Naive thymus-derived CD4-positive, alpha-beta T cell (primary cell): ENCODE measurements at regions not wholly inside any gene's neighbourhood (a gene's known extent, or its start where the extent isn't known, plus 50 kb on each side); places are given as distances from the start of the nearest gene placed in this dataset.
"Not testable (repeated sequence)": the region's sequence is repeated elsewhere in the genome, so short reads cannot be mapped to it uniquely, and the experiment has no call there.

Experiments
- ATAC-seq: fragments of 150-1000 bp; cut with Tn5 transposase; 2 replicates; pipeline ENCODE4 v1.10.0; 2021; ENCODE audit warnings: mild to moderate bottlenecking, moderate library complexity
- CTCF ChIA-PET: fragments of 350-600 bp; sonication (Branson Sonifier 250); formaldehyde crosslinking; loops from one replicate; lab custom pipeline; 2021; ENCODE audit warnings: antibody characterized with exemption; lab: Charles Lee
- POLR2A ChIA-PET: fragments of 350-600 bp; sonication (Branson Sonifier 250); formaldehyde crosslinking; loops from one replicate; lab custom pipeline; 2021; ENCODE audit warnings: antibody characterized with exemption, inconsistent platforms; lab: Charles Lee
- DNase-seq, 9 donors: peaks; one replicate each; pipeline versions ENCODE4 v3.0.0 to v3.0.0-alpha.2; 2020 to 2022; ENCODE audit warnings: mixed read lengths in 1 of 9
- H3K27ac ChIP-seq: one replicate; pipeline ENCODE4 v1.7.0; 2013; ENCODE audit warnings: mild to moderate bottlenecking, low read depth, low read length, moderate library complexity
- H3K27me3 ChIP-seq, 2 donors: one replicate each; pipeline ENCODE4 v1.7.0; 2013; ENCODE audit warnings: low read length in 2 of 2, mild to moderate bottlenecking in 2 of 2, moderate library complexity in 2 of 2; ENCODE audit not compliant: control insufficient read depth in 2 of 2, insufficient read depth in 2 of 2
- H3K36me3 ChIP-seq, 3 experiments: 1 replicate in 2 of 3; 2 replicates in 1 of 3; pipeline ENCODE4 v1.7.0; 2013; ENCODE audit warnings: low read length in 3 of 3, mild to moderate bottlenecking in 3 of 3, moderate library complexity in 1 of 3; ENCODE audit not compliant: insufficient read depth in 3 of 3, control insufficient read depth in 2 of 3
- H3K4me1 ChIP-seq, 2 donors: one replicate each; pipeline ENCODE4 v1.7.0; 2013; ENCODE audit warnings: low read length in 2 of 2, mild to moderate bottlenecking in 2 of 2, moderate library complexity in 1 of 2; ENCODE audit not compliant: control insufficient read depth in 2 of 2, insufficient read depth in 2 of 2
- H3K4me3 ChIP-seq: 2 replicates; pipeline ENCODE4 v1.7.0; 2013; ENCODE audit warnings: mild to moderate bottlenecking, low read length
- H3K9me3 ChIP-seq, 3 experiments: 1 replicate in 2 of 3; 2 replicates in 1 of 3; pipeline ENCODE4 v1.7.0; 2013; ENCODE audit warnings: low read length in 3 of 3; ENCODE audit not compliant: control insufficient read depth in 2 of 3
- H3K27ac Mint-ChIP-seq, 9 donors: one replicate each; pipeline ENCODE4 v1.8.0; 2020 to 2022; ENCODE audit warnings: mixed read lengths in 9 of 9, mild to moderate bottlenecking in 8 of 9, moderate library complexity in 5 of 9, inconsistent platforms in 2 of 9
- H3K27me3 Mint-ChIP-seq, 5 donors: one replicate each; pipeline ENCODE4 v1.8.0; 2021 to 2022; ENCODE audit warnings: mixed read lengths in 5 of 5, mild to moderate bottlenecking in 1 of 5
- H3K36me3 Mint-ChIP-seq, 5 donors: one replicate each; pipeline ENCODE4 v1.8.0; 2020 to 2022; ENCODE audit warnings: mixed read lengths in 5 of 5, mild to moderate bottlenecking in 3 of 5, inconsistent platforms in 1 of 5
- H3K4me1 Mint-ChIP-seq, 7 donors: one replicate each; pipeline ENCODE4 v1.8.0; 2020 to 2022; ENCODE audit warnings: mixed read lengths in 7 of 7, mild to moderate bottlenecking in 3 of 7, inconsistent platforms in 1 of 7
- H3K4me3 Mint-ChIP-seq, 10 donors: one replicate each; pipeline ENCODE4 v1.8.0; 2020 to 2022; ENCODE audit warnings: mild to moderate bottlenecking in 10 of 10, mixed read lengths in 10 of 10, moderate library complexity in 6 of 10, inconsistent platforms in 2 of 10
- H3K9me3 Mint-ChIP-seq, 11 donors: one replicate each; pipeline ENCODE4 v1.8.0; 2020 to 2022; ENCODE audit warnings: mixed read lengths in 11 of 11, mild to moderate bottlenecking in 4 of 11, inconsistent platforms in 1 of 11, moderate library complexity in 1 of 11
- intact Hi-C, 2 donors: fragments of 100-400 bp; cut with micrococcal nuclease; formaldehyde crosslinking; loops; one replicate each; pipeline ENCODE4 v1.15.1; 2023

DNA sequence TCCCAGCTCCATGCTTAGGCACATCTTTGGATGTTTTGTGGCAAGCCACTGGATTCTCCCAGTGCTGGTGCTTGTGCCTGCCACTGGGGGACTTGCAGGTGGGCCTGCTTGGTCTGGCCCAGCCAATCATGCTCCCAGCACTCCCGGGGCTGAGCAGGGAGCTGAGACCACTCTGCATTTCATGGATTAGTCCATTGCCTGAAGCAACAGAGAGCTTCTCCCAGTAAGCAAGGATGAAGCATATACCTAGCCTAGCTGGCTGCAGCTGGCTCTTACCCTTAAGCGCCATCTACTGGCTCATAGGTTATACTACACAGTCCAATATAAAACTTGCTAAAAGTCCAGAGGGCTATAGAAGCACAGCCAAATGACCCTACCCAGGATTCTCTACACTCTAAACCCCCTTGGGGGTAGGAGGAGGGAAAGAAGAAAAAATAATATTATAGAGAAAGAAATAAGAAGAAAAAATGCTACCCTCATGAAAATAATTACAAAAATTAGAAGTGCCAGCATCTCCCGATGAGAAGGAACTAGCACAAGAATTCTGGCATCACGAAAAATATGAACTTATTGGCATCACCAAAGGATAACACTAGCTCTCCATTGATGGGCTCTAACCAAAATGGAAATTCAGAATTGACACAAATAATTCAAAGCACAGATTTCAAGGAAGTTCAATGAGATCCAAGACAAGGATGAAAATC, 275.3 kb downstream of the C11orf87 start:
- H3K9me3 ChIP-seq: peaks cover 0 to 26% (median 0%) of the 10 kb centered on the region in 3 experiments
- no peaks in the 10 kb centered on the region for H3K4me1 Mint-ChIP-seq
- H3K4me3 ChIP-seq: no peak overlapping the region
- intact Hi-C loops: loop anchor here in 1 of 2 donors (1.0 kb wide), 1 partner anchor 999 kb away; no protein-coding TSS in a partner anchor
- no peaks in the 10 kb centered on the region for H3K36me3 ChIP-seq
- ChIA-PET POLR2A (no interaction called here), CTCF (no interaction called here)
- H3K9me3 Mint-ChIP-seq: peaks cover 7 to 59% (median 23%) of the 10 kb centered on the region in 11 donors
- no peaks in the 10 kb centered on the region for H3K4me1 ChIP-seq
- H3K27me3 ChIP-seq: no peaks in the 10 kb centered on the region
- H3K36me3 Mint-ChIP-seq: peaks cover 0 to 6% (median 0%) of the 10 kb centered on the region in 5 donors
- DNase-seq (no peak), ATAC-seq (peak; percentile 66)
- H3K27ac Mint-ChIP-seq: no peak overlapping the region
- no peak overlapping the region for H3K27ac ChIP-seq
- no peaks in the 10 kb centered on the region for H3K27me3 Mint-ChIP-seq
- no peak overlapping the region for H3K4me3 Mint-ChIP-seq

DNA sequence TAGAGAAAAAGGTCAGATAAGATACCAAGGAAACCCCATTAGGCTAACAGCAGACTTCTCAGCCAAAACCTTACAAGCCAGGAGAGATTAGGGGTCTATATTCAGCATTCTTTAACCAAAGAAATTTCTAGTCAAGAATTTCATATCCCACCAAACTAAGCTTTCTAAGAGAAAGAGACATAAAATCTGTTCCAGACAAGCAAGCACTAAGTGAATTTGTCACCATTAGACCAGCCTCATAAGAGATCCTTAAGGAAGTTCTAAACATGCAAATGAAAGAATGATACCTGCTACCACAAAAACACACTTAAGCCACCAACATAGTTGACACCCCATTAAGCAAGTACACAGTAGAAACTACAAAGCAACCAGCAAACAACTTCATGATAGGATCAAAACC, 276.2 kb downstream of the C11orf87 start:
- CTCF ChIA-PET: no interaction called here
- DNase-seq (no peak), ATAC-seq (no peak)
- H3K4me3 ChIP-seq: no peak overlapping the region
- Mint-ChIP-seq H3K4me1 (no peaks in the 10 kb centered on the region), H3K9me3 (peaks cover 6 to 53% (median 19%) of the 10 kb centered on the region in 11 donors), H3K36me3 (peaks cover 0 to 6% (median 0%) of the 10 kb centered on the region in 5 donors), H3K4me3 (no peak overlapping the region), H3K27ac (no peak overlapping the region), H3K27me3 (no peaks in the 10 kb centered on the region)
- no peaks in the 10 kb centered on the region for H3K4me1 ChIP-seq
- H3K36me3 ChIP-seq: no peaks in the 10 kb centered on the region
- intact Hi-C loops: no loop called here
- peaks cover 0 to 26% (median 0%) of the 10 kb centered on the region in 3 experiments for H3K9me3 ChIP-seq
- no peaks in the 10 kb centered on the region for H3K27me3 ChIP-seq
- POLR2A ChIA-PET: no interaction called here
- H3K27ac ChIP-seq: no peak overlapping the region

DNA sequence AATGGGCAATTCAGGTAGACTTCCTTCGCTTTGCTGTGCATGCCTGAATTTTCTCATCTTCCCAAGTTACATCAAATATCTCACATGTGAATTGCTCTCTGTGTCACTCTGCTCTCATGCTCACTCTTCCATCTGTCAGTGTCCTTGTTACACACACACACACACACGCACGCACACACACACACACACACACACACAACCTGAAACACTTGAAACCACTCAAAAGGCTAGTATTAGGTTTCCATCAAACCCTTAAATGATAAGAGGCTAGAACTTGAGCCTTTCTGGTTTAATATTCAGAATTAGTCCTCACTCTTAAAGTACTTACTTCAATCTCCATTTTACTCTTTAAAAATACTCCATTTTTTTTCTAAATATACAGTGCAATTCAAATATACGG, 282.4 kb downstream of the C11orf87 start:
- ATAC-seq (no peak), DNase-seq (no peak)
- peaks cover 0 to 4% (median 0%) of the 10 kb centered on the region in 5 donors for H3K27me3 Mint-ChIP-seq
- no peak overlapping the region for H3K4me3 Mint-ChIP-seq
- H3K27ac Mint-ChIP-seq: no peak overlapping the region
- POLR2A ChIA-PET: no interaction called here
- H3K36me3 Mint-ChIP-seq: no peaks in the 10 kb centered on the region
- Histone ChIP-seq H3K27ac (no peak overlapping the region), H3K4me3 (no peak overlapping the region), H3K4me1 (no peaks in the 10 kb centered on the region), H3K27me3 (no peaks in the 10 kb centered on the region), H3K36me3 (no peaks in the 10 kb centered on the region), H3K9me3 (no peaks in the 10 kb centered on the region)
- H3K9me3 Mint-ChIP-seq: peaks cover 0 to 13% (median 4%) of the 10 kb centered on the region in 11 donors
- CTCF ChIA-PET: no interaction called here
- intact Hi-C loops: no loop called here
- no peaks in the 10 kb centered on the region for H3K4me1 Mint-ChIP-seq

- Mint-ChIP-seq H3K27ac (no peak overlapping the region), H3K4me1 (no peaks in the 10 kb centered on the region), H3K9me3 (peaks cover 0 to 6% (median 0%) of the 10 kb centered on the region in 11 donors), H3K36me3 (no peaks in the 10 kb centered on the region), H3K27me3 (peaks cover 0 to 5% (median 0%) of the 10 kb centered on the region in 5 donors), H3K4me3 (no peak overlapping the region)
- ATAC-seq (no peak), DNase-seq (no peak)
- Histone ChIP-seq H3K27me3 (no peaks in the 10 kb centered on the region), H3K27ac (no peak overlapping the region), H3K4me3 (no peak overlapping the region), H3K9me3 (no peaks in the 10 kb centered on the region), H3K4me1 (no peaks in the 10 kb centered on the region), H3K36me3 (no peaks in the 10 kb centered on the region)
- ChIA-PET POLR2A (no interaction called here), CTCF (no interaction called here)
- intact Hi-C loops: no loop called here
Observed at GRCh38 chr11:109706945-109707344, 285.0 kb downstream of the C11orf87 start.

DNA sequence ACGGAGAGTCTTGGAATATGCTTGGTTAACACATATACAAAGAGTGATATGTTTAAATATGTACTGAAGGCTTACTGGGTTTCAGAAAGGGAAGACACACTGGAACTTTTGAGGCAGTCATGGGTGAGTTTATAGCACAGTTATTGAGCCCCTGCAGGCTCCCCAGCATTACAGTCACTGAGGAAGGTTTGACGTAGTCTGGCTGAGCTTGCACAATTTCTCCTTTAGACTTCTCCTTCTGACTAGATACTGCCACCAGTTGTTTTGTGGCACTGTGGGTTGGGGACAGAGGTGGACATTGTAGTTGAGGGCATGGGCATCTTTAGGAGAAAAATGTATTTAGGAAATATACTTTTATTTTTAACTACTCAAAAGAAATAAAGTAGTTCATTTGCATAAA, 285.4 kb downstream of the C11orf87 start:
- H3K4me1 ChIP-seq: no peaks in the 10 kb centered on the region
- ATAC-seq (no peak), DNase-seq (no peak)
- no peaks in the 10 kb centered on the region for H3K9me3 ChIP-seq
- no peaks in the 10 kb centered on the region for H3K27me3 ChIP-seq
- ChIA-PET POLR2A (no interaction called here), CTCF (no interaction called here)
- no peak overlapping the region for H3K4me3 ChIP-seq
- no peaks in the 10 kb centered on the region for H3K36me3 ChIP-seq
- intact Hi-C loops: no loop called here
- Mint-ChIP-seq H3K36me3 (no peaks in the 10 kb centered on the region), H3K27me3 (peaks cover 0 to 5% (median 0%) of the 10 kb centered on the region in 5 donors), H3K9me3 (peaks cover 0 to 6% (median 0%) of the 10 kb centered on the region in 11 donors), H3K27ac (no peak overlapping the region), H3K4me1 (no peaks in the 10 kb centered on the region), H3K4me3 (no peak overlapping the region)
- H3K27ac ChIP-seq: no peak overlapping the region

DNA sequence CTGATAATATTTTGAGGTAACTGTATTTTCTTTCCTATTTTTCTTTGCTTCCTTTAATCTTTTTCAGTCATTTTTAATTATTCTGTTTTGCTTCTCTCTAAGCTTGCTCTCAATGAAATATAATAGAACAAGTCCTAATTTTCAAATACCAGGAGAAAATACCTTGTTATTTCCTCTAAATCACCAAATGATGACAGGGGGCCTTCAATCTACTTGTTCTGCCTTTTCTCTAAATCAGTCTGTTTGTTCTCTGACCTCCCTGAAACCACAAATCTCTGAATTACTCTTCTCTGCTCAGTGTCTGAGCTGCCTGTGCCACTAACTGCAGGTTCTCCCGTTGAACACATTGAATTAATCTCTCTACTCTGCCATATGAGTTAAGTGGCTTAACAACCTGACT, 286.2 kb downstream of the C11orf87 start:
- H3K4me1 ChIP-seq: no peaks in the 10 kb centered on the region
- no peaks in the 10 kb centered on the region for H3K27me3 ChIP-seq
- DNase-seq: no peak
- H3K36me3 Mint-ChIP-seq: no peaks in the 10 kb centered on the region
- CTCF ChIA-PET: no interaction called here
- H3K36me3 ChIP-seq: no peaks in the 10 kb centered on the region
- no peaks in the 10 kb centered on the region for H3K9me3 ChIP-seq
- POLR2A ChIA-PET: no interaction called here
- H3K4me3 ChIP-seq: no peak overlapping the region
- no peak for ATAC-seq
- intact Hi-C loops: no loop called here
- no peaks in the 10 kb centered on the region for H3K4me1 Mint-ChIP-seq
- no peak overlapping the region for H3K27ac Mint-ChIP-seq
- no peak overlapping the region for H3K27ac ChIP-seq
- peaks cover 0 to 5% (median 0%) of the 10 kb centered on the region in 5 donors for H3K27me3 Mint-ChIP-seq
- peaks cover 0 to 6% (median under 1%) of the 10 kb centered on the region in 11 donors for H3K9me3 Mint-ChIP-seq
- H3K4me3 Mint-ChIP-seq: no peak overlapping the region

GRCh38 chr11:109714444-109714843, 292.5 kb downstream of the C11orf87 start:
- H3K4me3 ChIP-seq, H3K4me3 Mint-ChIP-seq, H3K27ac Mint-ChIP-seq, ATAC-seq, H3K36me3 Mint-ChIP-seq, H3K4me1 ChIP-seq, H3K9me3 ChIP-seq, DNase-seq, POLR2A ChIA-PET, H3K27ac ChIP-seq, H3K4me1 Mint-ChIP-seq, intact Hi-C loops, CTCF ChIA-PET, H3K27me3 Mint-ChIP-seq, H3K27me3 ChIP-seq, H3K36me3 ChIP-seq: not testable (repeated sequence)
- peaks cover 5 to 27% (median 12%) of the 10 kb centered on the region in 11 donors for H3K9me3 Mint-ChIP-seq
